B cell (primary cell): ENCODE measurements at regions not wholly inside any gene's neighbourhood (a gene's known extent, or its start where the extent isn't known, plus 50 kb on each side); places are given as distances from the start of the nearest gene placed in this dataset.

Experiments used
- ATAC-seq: fragments of 200-7000 bp; cut with Tn5 transposase; one replicate; pipeline ENCODE4 v1.10.0; 2021; ENCODE audit warnings: low read depth, mild to moderate bottlenecking, moderate number of reproducible peaks, moderate library complexity
- CTCF ChIA-PET: fragments of 350-600 bp; sonication (Branson Sonifier 250); formaldehyde crosslinking; loops from one replicate; lab custom pipeline; 2021; ENCODE audit warnings: antibody characterized with exemption, inconsistent platforms; lab: Charles Lee
- POLR2A ChIA-PET: fragments of 350-600 bp; sonication (Branson Sonifier 250); formaldehyde crosslinking; loops from one replicate; lab custom pipeline; 2021; ENCODE audit warnings: antibody characterized with exemption; lab: Charles Lee
- DNase-seq: peaks from one replicate; pipeline ENCODE4 v3.0.0; 2013
- H2AFZ ChIP-seq: 2 replicates; pipeline ENCODE4 v1.6.1; 2012; ENCODE audit warnings: mild to moderate bottlenecking, low read depth, low read length; ENCODE audit not compliant: insufficient read depth, poor library complexity, severe bottlenecking
- H3K27ac ChIP-seq, 2 donors: 1 replicate in 1 of 2; 2 replicates in 1 of 2; pipeline ENCODE4 v1.5.1; 2012 to 2013; ENCODE audit warnings: low read length in 2 of 2, mild to moderate bottlenecking in 2 of 2, moderate library complexity in 1 of 2
- H3K27me3 ChIP-seq, 4 experiments: fragments of 200-600 bp in 1 of 4; sonication (generic) in 1 of 4; replicated peaks in 1 of 4; 1 replicate in 2 of 4; 2 replicates in 2 of 4; pipeline versions ENCODE4 v1.6.1 to v1.7.0; 2013 to 2016; ENCODE audit warnings: low read length in 3 of 4, mild to moderate bottlenecking in 2 of 4, mixed read lengths in 1 of 4, moderate library complexity in 1 of 4; ENCODE audit not compliant: insufficient read depth in 4 of 4, control insufficient read depth in 3 of 4; ENCODE audit errors: control extremely low read depth in 1 of 4
- H3K36me3 ChIP-seq, 2 experiments: replicated peaks in 1 of 2; 1 replicate in 1 of 2; 2 replicates in 1 of 2; pipeline versions ENCODE4 v1.6.1 to v1.7.1; 2013; ENCODE audit warnings: low read length in 1 of 2; ENCODE audit not compliant: insufficient read depth in 2 of 2, control insufficient read depth in 1 of 2; ENCODE audit errors: control extremely low read depth in 1 of 2, extremely low read depth in 1 of 2
- H3K4me1 ChIP-seq, 2 donors: fragments of 200-600 bp in 1 of 2; sonication (generic) in 1 of 2; 1 replicate in 1 of 2; 2 replicates in 1 of 2; pipeline versions ENCODE4 v1.5.1 to v1.6.1; 2013 to 2017; ENCODE audit warnings: low read length in 2 of 2; ENCODE audit not compliant: control insufficient read depth in 2 of 2, insufficient read depth in 2 of 2
- H3K4me2 ChIP-seq: replicated peaks from 2 replicates; pipeline ENCODE3; 2012; ENCODE audit warnings: mild to moderate bottlenecking, low read depth, low read length; ENCODE audit not compliant: poor library complexity, severe bottlenecking
- H3K4me3 ChIP-seq, 5 experiments: fragments of 200-600 bp in 1 of 5; sonication (generic) in 1 of 5; 1 replicate in 3 of 5; 2 replicates in 2 of 5; pipeline versions ENCODE4 v1.5.1 to v1.7.0; 2011 to 2016; ENCODE audit warnings: low read length in 4 of 5, mild to moderate bottlenecking in 4 of 5, low read depth in 2 of 5, control low read depth in 1 of 5, moderate library complexity in 1 of 5; ENCODE audit not compliant: insufficient read depth in 1 of 5; ENCODE audit errors: control extremely low read depth in 1 of 5, extremely low read depth in 1 of 5
- H3K79me2 ChIP-seq: fragments of 200-600 bp; sonication (generic); one replicate; pipeline ENCODE4 v1.6.0; 2016; ENCODE audit warnings: low read length; ENCODE audit not compliant: control insufficient read depth, insufficient read depth
- H3K9ac ChIP-seq: fragments of 200-600 bp; sonication (generic); 2 replicates; pipeline ENCODE4 v1.6.1; 2017; ENCODE audit warnings: mild to moderate bottlenecking, low read length, moderate library complexity
- H3K9me3 ChIP-seq, 3 donors: one replicate each; pipeline versions ENCODE4 v1.6.1 to v1.7.1; 2013; ENCODE audit warnings: low read length in 2 of 3; ENCODE audit not compliant: control insufficient read depth in 2 of 3, insufficient read depth in 1 of 3; ENCODE audit errors: control extremely low read depth in 1 of 3
- H4K20me1 ChIP-seq: 2 replicates; pipeline ENCODE4 v1.6.0; 2012; ENCODE audit warnings: mild to moderate bottlenecking, low read length; ENCODE audit not compliant: insufficient read depth, control insufficient read depth, poor library complexity, severe bottlenecking
- H3K27ac Mint-ChIP-seq: one replicate; pipeline ENCODE4 v1.8.0; 2021; ENCODE audit warnings: mixed read lengths
- H3K27me3 Mint-ChIP-seq: one replicate; pipeline ENCODE4 v1.8.0; 2021; ENCODE audit warnings: mixed read lengths
- H3K4me1 Mint-ChIP-seq: one replicate; pipeline ENCODE4 v1.8.0; 2021; ENCODE audit warnings: mixed read lengths
- H3K4me3 Mint-ChIP-seq: one replicate; pipeline ENCODE4 v1.8.0; 2021; ENCODE audit warnings: mixed read lengths
- H3K9me3 Mint-ChIP-seq: one replicate; pipeline ENCODE4 v1.8.0; 2022; ENCODE audit warnings: mixed read lengths; ENCODE audit not compliant: insufficient read depth
- EZH2 ChIP-seq: IDR thresholded peaks from 2 replicates; pipeline ENCODE4 v1.6.1; 2012; ENCODE audit warnings: borderline replicate concordance, low read depth, mild to moderate bottlenecking, moderate library complexity, low read length; ENCODE audit not compliant: insufficient read depth, poor library complexity, severe bottlenecking
- WGBS: methylation state at CpG from one replicate; pipeline ENCODE4 v1.1.5; 2013; ENCODE audit warnings: missing lambda C conversion rate; ENCODE audit not compliant: insufficient coverage; 5-methylcytosine and 5-hydroxymethylcytosine counted together
- intact Hi-C: fragments of 100-400 bp; cut with micrococcal nuclease; formaldehyde crosslinking; loops from one replicate; pipeline ENCODE4 v1.10.0; 2022
- TF ChIP-seq, protein P1 (sequence below): fragments of 200-600 bp; IDR thresholded peaks from one replicate; pipeline ENCODE4 v1.8.0; 2022; ENCODE audit warnings: antibody characterized with exemption, mild to moderate bottlenecking

DNA sequence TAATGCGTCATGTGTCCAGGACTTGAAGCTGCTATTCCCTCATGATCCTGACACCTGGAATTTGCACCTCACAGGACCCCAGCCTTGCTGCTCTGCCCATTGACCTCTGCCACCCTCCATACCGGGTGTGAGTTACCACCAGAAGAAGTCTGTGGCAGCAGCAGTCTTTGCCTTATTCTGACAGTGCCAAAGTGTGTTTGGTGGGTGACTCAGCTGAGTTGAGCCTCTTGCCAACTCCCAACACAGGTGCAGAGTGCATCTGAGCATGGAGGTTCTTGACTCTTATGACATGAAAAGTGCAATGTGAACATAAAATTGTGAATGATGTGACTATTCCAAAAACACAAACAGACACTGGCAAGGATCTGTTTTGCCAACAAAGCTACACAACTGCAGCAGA, 1166.5 kb upstream of the CDH18 start:
- H4K20me1 ChIP-seq, result no peaks in the 10 kb centered on the region
- TF ChIP-seq, protein P1, sequence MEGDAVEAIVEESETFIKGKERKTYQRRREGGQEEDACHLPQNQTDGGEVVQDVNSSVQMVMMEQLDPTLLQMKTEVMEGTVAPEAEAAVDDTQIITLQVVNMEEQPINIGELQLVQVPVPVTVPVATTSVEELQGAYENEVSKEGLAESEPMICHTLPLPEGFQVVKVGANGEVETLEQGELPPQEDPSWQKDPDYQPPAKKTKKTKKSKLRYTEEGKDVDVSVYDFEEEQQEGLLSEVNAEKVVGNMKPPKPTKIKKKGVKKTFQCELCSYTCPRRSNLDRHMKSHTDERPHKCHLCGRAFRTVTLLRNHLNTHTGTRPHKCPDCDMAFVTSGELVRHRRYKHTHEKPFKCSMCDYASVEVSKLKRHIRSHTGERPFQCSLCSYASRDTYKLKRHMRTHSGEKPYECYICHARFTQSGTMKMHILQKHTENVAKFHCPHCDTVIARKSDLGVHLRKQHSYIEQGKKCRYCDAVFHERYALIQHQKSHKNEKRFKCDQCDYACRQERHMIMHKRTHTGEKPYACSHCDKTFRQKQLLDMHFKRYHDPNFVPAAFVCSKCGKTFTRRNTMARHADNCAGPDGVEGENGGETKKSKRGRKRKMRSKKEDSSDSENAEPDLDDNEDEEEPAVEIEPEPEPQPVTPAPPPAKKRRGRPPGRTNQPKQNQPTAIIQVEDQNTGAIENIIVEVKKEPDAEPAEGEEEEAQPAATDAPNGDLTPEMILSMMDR, result no peak
- H3K27ac Mint-ChIP-seq, result no peak overlapping the region
- no peaks in the 10 kb centered on the region for H3K36me3 ChIP-seq
- no peaks in the 10 kb centered on the region for H3K27me3 Mint-ChIP-seq
- no peak for DNase-seq
- H3K4me1 ChIP-seq, result no peaks in the 10 kb centered on the region
- H3K9me3 Mint-ChIP-seq, result no peaks in the 10 kb centered on the region
- H3K4me3 Mint-ChIP-seq, result no peak overlapping the region
- H3K9ac ChIP-seq, result no peak overlapping the region
- ChIA-PET POLR2A (no interaction called here), CTCF (no interaction called here)
- no peaks in the 10 kb centered on the region for H3K27me3 ChIP-seq
- no peak overlapping the region for H2AFZ ChIP-seq
- H3K4me1 Mint-ChIP-seq, result no peaks in the 10 kb centered on the region
- no CpG with 5 or more reads among the region's 2 CpGs for WGBS
- intact Hi-C loops, result no loop called here
- no peak overlapping the region for H3K4me3 ChIP-seq
- no peaks in the 10 kb centered on the region for H3K79me2 ChIP-seq
- ATAC-seq, result no peak
- no peaks in the 10 kb centered on the region for H3K9me3 ChIP-seq
- H3K4me2 ChIP-seq, result no peak overlapping the region
- H3K27ac ChIP-seq, result no peak overlapping the region

DNA sequence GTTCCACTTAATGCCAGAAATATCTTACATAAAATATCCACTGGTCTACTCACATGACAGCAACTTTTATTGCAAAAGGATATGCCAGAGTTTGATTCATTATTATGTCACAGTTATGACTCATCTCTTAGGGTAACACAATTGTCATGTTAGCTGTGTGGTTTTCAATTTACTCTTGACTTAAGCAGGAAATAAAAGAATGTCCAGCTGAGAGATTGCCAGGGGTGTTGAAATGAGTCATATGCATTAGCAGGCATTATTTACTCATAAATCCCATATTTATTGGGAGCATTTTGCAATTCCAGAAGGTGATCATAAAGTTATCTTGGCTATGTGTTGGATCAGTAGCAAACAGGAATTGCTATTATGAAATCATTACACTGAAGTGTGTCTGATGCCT, 1164.6 kb upstream of the CDH18 start:
- no peaks in the 10 kb centered on the region for H3K79me2 ChIP-seq
- no peak overlapping the region for H3K4me3 Mint-ChIP-seq
- no peak overlapping the region for H3K9ac ChIP-seq
- H4K20me1 ChIP-seq, result no peaks in the 10 kb centered on the region
- intact Hi-C loops, result no loop called here
- H3K4me1 Mint-ChIP-seq, result no peaks in the 10 kb centered on the region
- no peak overlapping the region for H2AFZ ChIP-seq
- ChIA-PET CTCF (no interaction called here), POLR2A (no interaction called here)
- no peaks in the 10 kb centered on the region for H3K9me3 ChIP-seq
- no peaks in the 10 kb centered on the region for H3K9me3 Mint-ChIP-seq
- H3K4me2 ChIP-seq, result no peak overlapping the region
- no peaks in the 10 kb centered on the region for H3K27me3 Mint-ChIP-seq
- ATAC-seq (no peak), DNase-seq (no peak)
- H3K27me3 ChIP-seq, result no peaks in the 10 kb centered on the region
- H3K27ac ChIP-seq, result no peak overlapping the region
- H3K36me3 ChIP-seq, result no peaks in the 10 kb centered on the region
- no peaks in the 10 kb centered on the region for H3K4me1 ChIP-seq
- no peak overlapping the region for H3K27ac Mint-ChIP-seq
- no peak overlapping the region for H3K4me3 ChIP-seq
- TF ChIP-seq EZH2, result no peak
- TF ChIP-seq, protein P1, result no peak
